H9 (cell line): ENCODE measurements at regions not wholly inside any gene's neighbourhood (a gene's known extent, or its start where the extent isn't known, plus 50 kb on each side); places are given as distances from the start of the nearest gene placed in this dataset.

Experiments used
- DNase-seq: peaks from one replicate; pipeline ENCODE4 v3.0.0-alpha.2; 2017
- H2AFZ ChIP-seq: one replicate; pipeline ENCODE4 v1.6.1; 2013; ENCODE audit warnings: mild to moderate bottlenecking, low read length, control low read depth, moderate library complexity
- H2AK5ac ChIP-seq: 2 replicates; pipeline ENCODE4 v1.6.1; 2013; ENCODE audit warnings: low read length, control low read depth, mixed read lengths; ENCODE audit not compliant: insufficient read length
- H2BK120ac ChIP-seq: one replicate; pipeline ENCODE4 v1.6.1; 2013; ENCODE audit warnings: low read depth, mild to moderate bottlenecking, low read length, control low read depth, inconsistent platforms; ENCODE audit not compliant: poor library complexity, severe bottlenecking
- H2BK12ac ChIP-seq: 2 replicates; pipeline ENCODE4 v1.6.1; 2013; ENCODE audit warnings: low read length, control low read depth, mixed read lengths, low read depth; ENCODE audit not compliant: insufficient read length
- H2BK15ac ChIP-seq: 2 replicates; pipeline ENCODE4 v1.6.1; 2013; ENCODE audit warnings: low read depth, low read length, control low read depth
- H2BK20ac ChIP-seq: one replicate; pipeline ENCODE4 v1.6.1; 2013; ENCODE audit warnings: low read depth, mild to moderate bottlenecking, low read length, control low read depth, inconsistent platforms; ENCODE audit not compliant: poor library complexity, severe bottlenecking
- H2BK5ac ChIP-seq: 2 replicates; pipeline ENCODE4 v1.6.1; 2013; ENCODE audit warnings: low read length, control low read depth, mixed read lengths; ENCODE audit not compliant: insufficient read length
- H3K14ac ChIP-seq: 2 replicates; pipeline ENCODE4 v1.6.1; 2013; ENCODE audit warnings: low read length, control low read depth; ENCODE audit not compliant: insufficient read depth
- H3K18ac ChIP-seq: 2 replicates; pipeline ENCODE4 v1.6.1; 2013; ENCODE audit warnings: low read depth, mild to moderate bottlenecking, mixed read lengths, low read length, control low read depth; ENCODE audit not compliant: insufficient read length
- H3K23ac ChIP-seq: 2 replicates; pipeline ENCODE4 v1.6.1; 2013; ENCODE audit warnings: low read length, control low read depth, mixed read lengths, low read depth; ENCODE audit not compliant: insufficient read length
- H3K23me2 ChIP-seq: 2 replicates; pipeline ENCODE4 v1.6.1; 2013; ENCODE audit warnings: low read depth, mild to moderate bottlenecking, mixed read lengths, low read length, control low read depth; ENCODE audit not compliant: insufficient read length, poor library complexity, severe bottlenecking
- H3K27ac ChIP-seq: 2 replicates; pipeline ENCODE4 v1.5.1; 2013; ENCODE audit warnings: low read length, control low read depth, mixed read lengths, low read depth; ENCODE audit not compliant: insufficient read length
- H3K27me3 ChIP-seq: 2 replicates; pipeline ENCODE4 v1.6.1; 2013; ENCODE audit warnings: low read length, control low read depth, inconsistent platforms; ENCODE audit not compliant: insufficient read depth
- H3K4ac ChIP-seq: 2 replicates; pipeline ENCODE4 v1.6.1; 2013; ENCODE audit warnings: low read depth, mild to moderate bottlenecking, control low read depth, inconsistent platforms, low read length, moderate library complexity
- H3K4me1 ChIP-seq: 2 replicates; pipeline ENCODE4 v1.6.1; 2013; ENCODE audit warnings: low read length, control low read depth, inconsistent platforms; ENCODE audit not compliant: insufficient read depth
- H3K4me2 ChIP-seq: 2 replicates; pipeline ENCODE4 v1.6.1; 2013; ENCODE audit warnings: low read length, control low read depth, mixed read lengths; ENCODE audit not compliant: insufficient read length, insufficient read depth
- H3K56ac ChIP-seq: 2 replicates; pipeline ENCODE4 v1.6.1; 2013; ENCODE audit warnings: low read depth, mild to moderate bottlenecking, mixed read lengths, low read length, control low read depth; ENCODE audit not compliant: insufficient read length
- H3K79me1 ChIP-seq: 2 replicates; pipeline ENCODE4 v1.6.1; 2013; ENCODE audit warnings: low read depth, mild to moderate bottlenecking, moderate library complexity, low read length, control low read depth, inconsistent platforms; ENCODE audit not compliant: insufficient read depth, poor library complexity, severe bottlenecking
- H3K79me2 ChIP-seq: 2 replicates; pipeline ENCODE4 v1.6.1; 2013; ENCODE audit warnings: low read length, control low read depth, inconsistent platforms; ENCODE audit not compliant: insufficient read depth
- H3K9ac ChIP-seq: 2 replicates; pipeline ENCODE4 v1.6.1; 2013; ENCODE audit warnings: low read length, control low read depth, mixed read lengths; ENCODE audit not compliant: insufficient read length; ENCODE audit errors: extremely low read depth
- H3K9me3 ChIP-seq: one replicate; pipeline ENCODE4 v1.6.1; 2013; ENCODE audit warnings: low read depth, low read length, inconsistent platforms; ENCODE audit not compliant: control insufficient read depth
- H3T11ph ChIP-seq: one replicate; pipeline ENCODE4 v1.6.1; 2013; ENCODE audit warnings: mild to moderate bottlenecking, low read length, control low read depth, inconsistent platforms
- H4K20me1 ChIP-seq: one replicate; pipeline ENCODE4 v1.6.1; 2013; ENCODE audit not compliant: control insufficient read depth, insufficient read length, insufficient read depth
- H4K5ac ChIP-seq: 2 replicates; pipeline ENCODE4 v1.6.1; 2013; ENCODE audit warnings: low read depth, mild to moderate bottlenecking, mixed read lengths, low read length, control low read depth; ENCODE audit not compliant: insufficient read length
- H4K8ac ChIP-seq: replicated peaks from 2 replicates; pipeline ENCODE4 v1.6.1; 2013; ENCODE audit warnings: low read length, control low read depth, mixed read lengths, low read depth; ENCODE audit not compliant: insufficient read length
- H4K91ac ChIP-seq: 2 replicates; pipeline ENCODE4 v1.6.1; 2013; ENCODE audit warnings: low read depth, mild to moderate bottlenecking, moderate library complexity, mixed read lengths, low read length, control low read depth; ENCODE audit not compliant: insufficient read length
- H3K27ac Mint-ChIP-seq, 3 experiments: 2 replicates in 2 of 3; 3 replicates in 1 of 3; pipeline ENCODE4 v1.8.0; 2020 to 2021; ENCODE audit warnings: mixed read lengths in 3 of 3, mild to moderate bottlenecking in 1 of 3, moderate library complexity in 1 of 3
- H3K27me3 Mint-ChIP-seq: 2 replicates; pipeline ENCODE4 v1.8.0; 2021; ENCODE audit warnings: low read depth, mild to moderate bottlenecking, moderate library complexity, mixed read lengths
- H3K36me3 Mint-ChIP-seq, 3 experiments: 2 replicates in 2 of 3; 3 replicates in 1 of 3; pipeline ENCODE4 v1.8.0; 2020 to 2021; ENCODE audit warnings: low read depth in 3 of 3, mixed read lengths in 3 of 3; ENCODE audit not compliant: insufficient read depth in 1 of 3
- H3K4me1 Mint-ChIP-seq, 2 experiments: 2 replicates each; pipeline ENCODE4 v1.8.0; 2020; ENCODE audit warnings: mixed read lengths in 2 of 2
- H3K4me3 Mint-ChIP-seq, 2 experiments: 2 replicates in 1 of 2; 3 replicates in 1 of 2; pipeline ENCODE4 v1.8.0; 2020 to 2021; ENCODE audit warnings: mild to moderate bottlenecking in 2 of 2, mixed read lengths in 2 of 2, moderate library complexity in 1 of 2
- H3K9me3 Mint-ChIP-seq, 2 experiments: 2 replicates in 1 of 2; 3 replicates in 1 of 2; pipeline ENCODE4 v1.8.0; 2020; ENCODE audit warnings: mild to moderate bottlenecking in 2 of 2, mixed read lengths in 2 of 2, moderate library complexity in 1 of 2
- WGBS: extraction: QIAGEN DNeasy Blood & Tissue Kit; methylation state at CpG from one replicate; pipeline ENCODE4 v1.1.7; 2013; ENCODE audit warnings: missing lambda C conversion rate, low lambda C conversion rate, mixed read lengths; ENCODE audit not compliant: insufficient read length; ENCODE audit errors: extremely low coverage; 5-methylcytosine and 5-hydroxymethylcytosine counted together
- TF ChIP-seq, protein P1 (sequence below): fragments of 200-600 bp; sonication (generic); conservative IDR thresholded peaks from 3 replicates; pipeline ENCODE4 v1.8.0; 2021; ENCODE audit warnings: antibody characterized with exemption, mild to moderate bottlenecking

- no peak overlapping the region for H2BK12ac ChIP-seq
- peaks cover 0 to 7% of the 10 kb centered on the region in 2 experiments; a peak in 1 of 5 replicates for H3K9me3 Mint-ChIP-seq
- no peak overlapping the region for H4K8ac ChIP-seq
- WGBS, result no CpG with 5 or more reads among the region's 2 CpGs
- H3K4me1 ChIP-seq, result no peaks in the 10 kb centered on the region
- H3K27me3 ChIP-seq, result no peaks in the 10 kb centered on the region
- DNase-seq, result no peak
- H3K4ac ChIP-seq, result no peak overlapping the region
- no peaks in the 10 kb centered on the region for H3K23me2 ChIP-seq
- no peaks in the 10 kb centered on the region for H3K79me1 ChIP-seq
- no peaks in the 10 kb centered on the region for H3K9me3 ChIP-seq
- peaks cover 0 to 9% (median 0%) of the 10 kb centered on the region in 3 experiments; a peak in 1 of 7 replicates for H3K36me3 Mint-ChIP-seq
- no peak overlapping the region for H3K4me2 ChIP-seq
- H3K18ac ChIP-seq, result no peak overlapping the region
- peaks cover 8 to 11% of the 10 kb centered on the region in 2 experiments for H3K4me1 Mint-ChIP-seq
- H2BK120ac ChIP-seq, result no peak overlapping the region
- H4K20me1 ChIP-seq, result no peaks in the 10 kb centered on the region
- H3K79me2 ChIP-seq, result no peaks in the 10 kb centered on the region
- H3K27me3 Mint-ChIP-seq, result no peaks in the 10 kb centered on the region
- H3K56ac ChIP-seq, result no peak overlapping the region
- H3K4me3 Mint-ChIP-seq, result no peak overlapping the region
- TF ChIP-seq, protein P1, sequence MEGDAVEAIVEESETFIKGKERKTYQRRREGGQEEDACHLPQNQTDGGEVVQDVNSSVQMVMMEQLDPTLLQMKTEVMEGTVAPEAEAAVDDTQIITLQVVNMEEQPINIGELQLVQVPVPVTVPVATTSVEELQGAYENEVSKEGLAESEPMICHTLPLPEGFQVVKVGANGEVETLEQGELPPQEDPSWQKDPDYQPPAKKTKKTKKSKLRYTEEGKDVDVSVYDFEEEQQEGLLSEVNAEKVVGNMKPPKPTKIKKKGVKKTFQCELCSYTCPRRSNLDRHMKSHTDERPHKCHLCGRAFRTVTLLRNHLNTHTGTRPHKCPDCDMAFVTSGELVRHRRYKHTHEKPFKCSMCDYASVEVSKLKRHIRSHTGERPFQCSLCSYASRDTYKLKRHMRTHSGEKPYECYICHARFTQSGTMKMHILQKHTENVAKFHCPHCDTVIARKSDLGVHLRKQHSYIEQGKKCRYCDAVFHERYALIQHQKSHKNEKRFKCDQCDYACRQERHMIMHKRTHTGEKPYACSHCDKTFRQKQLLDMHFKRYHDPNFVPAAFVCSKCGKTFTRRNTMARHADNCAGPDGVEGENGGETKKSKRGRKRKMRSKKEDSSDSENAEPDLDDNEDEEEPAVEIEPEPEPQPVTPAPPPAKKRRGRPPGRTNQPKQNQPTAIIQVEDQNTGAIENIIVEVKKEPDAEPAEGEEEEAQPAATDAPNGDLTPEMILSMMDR, result no peak
- H3K14ac ChIP-seq, result no peak overlapping the region
- H4K91ac ChIP-seq, result no peak overlapping the region
- no peak overlapping the region for H3K27ac Mint-ChIP-seq
- H2BK5ac ChIP-seq, result no peak overlapping the region
- no peak overlapping the region for H4K5ac ChIP-seq
- no peak overlapping the region for H2AK5ac ChIP-seq
- no peak overlapping the region for H3K23ac ChIP-seq
- no peak overlapping the region for H2BK20ac ChIP-seq
- H3T11ph ChIP-seq, result no peak overlapping the region
- no peak overlapping the region for H3K9ac ChIP-seq
- H2BK15ac ChIP-seq, result no peak overlapping the region
- H2AFZ ChIP-seq, result no peak overlapping the region
- no peak overlapping the region for H3K27ac ChIP-seq
These were observed 145.4 kb downstream of the RPAP3 start for GRCh38 chr12:47560415-47560814.
